Cardiac septum (tissue), 1 donor: ENCODE measurements at regions not wholly inside any gene's neighbourhood (a gene's known extent, or its start where the extent isn't known, plus 50 kb on each side); places are given as distances from the start of the nearest gene placed in this dataset.
"Not testable (repeated sequence)": the region's sequence is repeated elsewhere in the genome, so short reads cannot be mapped to it uniquely, and the experiment has no call there.

ENCODE experiments used
- DNase-seq: peaks from one replicate; pipeline ENCODE4 v3.0.0-alpha.2; 2020; ENCODE audit warnings: low spot score
- intact Hi-C: fragments of 100-400 bp; cut with DNase I; formaldehyde crosslinking; loops from one replicate; pipeline ENCODE4 v1.14.0; 2022
- donor health status: DM: no; HTN: no; CAD: no.

DNA sequence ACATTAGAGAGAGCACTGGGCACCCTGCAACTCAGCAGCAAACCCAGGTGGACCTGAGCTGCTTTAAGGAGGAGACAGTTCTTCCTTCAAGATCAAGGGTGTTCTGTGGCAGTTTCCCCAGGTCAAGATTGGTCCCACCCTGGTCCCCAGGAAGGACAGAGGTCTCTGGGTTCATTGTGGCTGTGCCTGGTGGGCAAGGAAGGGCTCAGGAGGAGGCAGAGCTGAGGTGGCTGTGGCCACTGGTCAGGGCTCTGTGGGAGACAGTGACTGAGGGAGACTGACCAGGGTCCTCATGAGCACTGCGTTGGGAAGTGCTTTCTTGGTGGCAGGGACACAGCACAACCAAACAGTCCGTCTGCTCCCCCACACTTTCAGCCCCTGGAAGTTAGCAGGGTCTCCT lies 141.3 kb downstream of the FCRL5 start:
- intact Hi-C loops: no loop called here
- peak; percentile 66 for DNase-seq

DNA sequence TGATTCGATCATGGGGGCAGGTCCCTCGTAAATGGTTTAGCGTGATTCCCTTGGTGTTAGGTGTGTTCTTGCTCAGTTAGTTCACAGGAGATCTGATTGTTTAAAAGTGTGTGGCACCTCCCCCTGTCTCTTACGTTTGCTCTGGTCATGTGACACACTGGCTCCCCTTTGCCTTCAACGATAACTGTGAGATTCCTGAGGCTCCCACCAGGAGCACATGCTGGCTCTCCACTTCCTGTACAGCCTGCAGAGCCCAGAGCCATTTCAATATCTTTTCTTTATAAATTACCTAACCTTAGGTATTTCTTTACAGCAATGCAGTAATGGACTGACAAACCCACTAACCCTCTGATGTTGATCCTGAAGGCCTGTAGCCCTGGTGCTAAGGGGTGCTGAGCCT lies 141.9 kb downstream of the FCRL5 start:
- intact Hi-C loops: no loop called here
- DNase-seq: no peak

DNA sequence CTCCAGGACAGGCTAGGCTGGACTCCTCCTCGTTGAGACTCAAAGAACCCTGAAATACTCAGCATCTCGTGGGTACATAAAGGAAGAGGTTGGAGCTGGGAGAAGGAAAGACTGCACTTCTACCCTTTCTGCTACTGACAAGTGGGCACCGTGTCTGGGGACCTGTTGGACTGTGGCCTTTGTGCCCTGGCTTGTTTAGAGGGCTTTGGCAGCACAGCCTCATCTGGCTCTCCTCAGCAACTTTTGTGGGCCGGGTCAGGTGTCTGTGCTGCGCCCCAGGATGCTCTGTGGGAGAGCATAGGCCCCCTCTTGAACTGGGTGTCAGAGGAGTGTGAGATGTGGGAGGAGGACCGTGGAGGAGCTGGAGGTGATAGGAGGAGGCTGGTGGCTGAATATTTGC lies 142.4 kb downstream of the FCRL5 start:
- DNase-seq: peak; percentile 71
- intact Hi-C loops: no loop called here

DNA sequence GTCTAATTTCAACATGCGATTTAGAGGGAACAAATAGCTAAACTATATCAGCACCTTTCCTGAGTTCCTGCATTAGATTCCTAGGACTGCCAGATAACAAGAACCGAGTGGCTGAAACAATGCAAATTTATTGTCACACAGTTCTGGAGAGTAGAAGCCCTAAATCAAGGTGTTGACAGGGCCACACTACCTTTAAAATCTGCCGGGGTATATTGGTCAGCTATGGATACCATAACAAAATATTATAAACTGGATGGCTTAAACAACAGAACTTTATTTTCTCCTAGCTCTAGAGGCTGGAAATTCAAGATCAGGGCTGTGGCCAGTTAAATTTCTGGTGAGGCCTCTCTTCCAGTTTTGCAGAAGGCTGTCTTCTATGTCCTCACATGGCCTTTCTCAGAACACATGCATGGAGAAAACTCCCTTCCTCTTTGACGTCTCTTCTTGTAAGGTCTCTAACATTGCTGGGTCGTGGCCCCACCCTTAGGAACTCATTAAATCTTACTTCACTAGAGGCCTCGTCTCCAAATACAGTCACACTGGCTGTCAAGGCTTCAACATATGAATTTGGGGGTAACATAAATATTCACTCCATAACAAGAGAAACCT lies 144.3 kb downstream of the FCRL5 start:
- DNase-seq: no peak
- intact Hi-C loops: no loop called here

DNA sequence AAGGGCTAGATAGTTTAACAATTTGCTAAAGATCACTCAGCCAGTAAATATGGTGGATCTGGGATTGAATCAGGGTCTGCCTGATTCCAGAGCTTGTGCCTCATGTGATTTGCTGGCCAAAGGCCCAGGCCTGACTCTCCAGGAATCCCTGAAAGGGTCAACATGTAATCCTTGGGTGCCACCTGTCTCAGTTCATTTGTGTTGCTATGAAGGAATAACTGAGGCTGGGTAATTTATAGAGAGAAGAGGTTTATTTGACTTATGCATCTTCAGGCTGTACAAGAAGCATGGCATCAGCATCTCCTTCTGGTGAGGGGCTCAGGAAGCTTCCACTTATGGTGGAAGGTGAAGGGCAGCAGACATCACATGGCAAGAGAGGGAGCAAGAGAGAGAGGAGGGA lies 144.9 kb downstream of the FCRL5 start:
- no peak for DNase-seq
- intact Hi-C loops: no loop called here

DNA sequence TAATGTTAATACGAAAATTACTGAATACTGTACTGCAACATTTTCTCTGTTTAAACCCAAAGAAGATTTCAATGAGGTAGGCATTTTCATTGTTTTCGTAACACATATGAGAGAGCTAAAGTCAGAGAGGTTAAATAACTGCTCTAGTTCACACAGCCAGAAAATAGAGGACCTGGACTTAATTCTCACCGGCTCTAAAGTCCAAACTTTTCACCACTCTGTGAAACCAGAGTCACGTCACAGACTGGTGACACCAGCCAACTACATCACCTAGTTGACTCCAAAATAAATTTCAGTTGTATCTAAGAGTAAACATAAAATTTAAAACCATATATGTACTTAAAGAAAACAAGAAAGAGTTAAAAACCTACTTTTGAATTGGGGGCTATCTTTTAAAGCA lies 146.7 kb downstream of the FCRL5 start:
- no peak for DNase-seq
- intact Hi-C loops: no loop called here

DNA sequence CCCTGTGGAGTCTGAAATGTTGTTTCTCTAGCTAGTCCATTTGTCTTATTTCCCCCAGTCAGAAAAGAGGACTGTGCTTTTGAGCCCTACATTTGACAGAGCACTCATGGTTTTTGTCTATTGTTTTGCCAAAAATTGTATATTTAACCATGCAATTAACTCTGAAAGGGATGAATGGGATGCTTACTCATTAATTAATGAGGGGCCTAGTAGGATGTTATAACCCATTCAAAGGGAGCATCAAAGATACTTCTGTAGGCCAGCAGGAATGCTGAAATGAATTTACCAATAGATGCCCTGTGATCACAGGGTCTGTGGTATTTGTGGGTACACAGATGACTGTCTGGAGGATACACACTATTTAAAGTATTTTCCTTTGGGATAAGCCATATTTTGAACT lies 147.7 kb downstream of the FCRL5 start:
- DNase-seq: no peak
- intact Hi-C loops: no loop called here

DNA sequence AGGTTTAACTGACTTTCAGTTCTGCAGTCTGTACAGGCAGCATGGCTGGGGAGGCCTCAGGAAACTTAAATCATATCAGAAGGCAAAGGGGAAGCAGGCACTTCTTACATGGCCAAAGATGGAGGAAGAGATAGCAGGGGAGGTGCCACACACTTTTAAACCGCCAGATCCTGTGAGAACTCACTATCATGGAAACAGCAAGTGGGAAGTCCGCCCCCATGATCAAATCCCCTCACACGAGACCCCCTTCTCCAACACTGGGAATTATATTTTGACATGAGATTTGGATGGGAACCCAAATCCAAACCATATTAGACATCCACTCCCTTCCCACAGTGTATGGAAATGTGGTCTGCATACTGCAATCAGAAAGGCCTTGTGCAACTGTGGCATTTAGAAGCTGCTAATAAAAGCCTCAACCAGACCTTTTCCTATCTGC lies 148.2 kb downstream of the FCRL5 start:
- peak; percentile 57 for DNase-seq

DNA sequence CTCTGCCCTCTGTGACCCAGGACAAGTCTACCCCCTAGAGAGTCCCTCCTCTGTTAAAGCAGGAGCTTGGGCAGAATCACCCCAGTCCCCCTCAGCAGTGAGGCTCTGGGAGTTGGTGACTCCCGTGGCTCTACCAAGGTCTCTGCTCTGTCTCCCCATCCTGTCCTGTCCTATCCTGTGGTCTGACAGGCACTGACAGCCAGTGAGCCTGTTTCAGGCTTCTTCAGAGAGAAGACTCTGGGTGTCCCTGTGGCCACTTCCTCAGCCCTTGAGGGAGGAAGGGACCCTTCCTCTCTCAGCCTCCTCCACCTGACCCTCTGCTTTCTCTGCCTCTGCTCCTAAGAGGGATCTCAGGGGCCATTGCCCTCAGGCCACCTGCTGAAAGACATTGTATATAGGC lies 148.7 kb downstream of the FCRL5 start:
- intact Hi-C loops: no loop called here
- peak; percentile 31 for DNase-seq

More for the DNA sequence above, 148.2 kb downstream of the FCRL5 start:
- intact Hi-C loops: no loop called here

DNA sequence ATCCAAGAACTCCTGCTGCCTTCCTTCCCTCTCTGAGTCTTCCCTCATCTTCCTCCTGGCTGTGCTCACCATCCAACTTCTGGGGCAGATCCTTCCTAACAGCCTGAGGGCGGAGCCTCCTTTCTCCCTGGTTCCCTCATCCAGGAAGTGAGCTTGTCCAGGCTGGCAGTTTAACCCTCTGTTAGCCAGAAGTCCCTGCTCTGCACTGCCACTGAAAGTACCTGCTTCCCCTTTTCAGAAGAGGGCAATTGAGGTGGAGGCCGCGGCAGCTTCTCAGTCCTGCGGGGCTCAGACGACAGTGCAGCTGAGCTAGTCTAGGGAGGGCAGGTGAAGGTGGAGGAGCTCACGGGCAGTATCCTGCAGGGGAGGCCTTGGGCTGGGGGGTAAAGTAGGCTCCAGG lies 149.1 kb downstream of the FCRL5 start:
- intact Hi-C loops: no loop called here
- DNase-seq: peak; percentile 46

DNA sequence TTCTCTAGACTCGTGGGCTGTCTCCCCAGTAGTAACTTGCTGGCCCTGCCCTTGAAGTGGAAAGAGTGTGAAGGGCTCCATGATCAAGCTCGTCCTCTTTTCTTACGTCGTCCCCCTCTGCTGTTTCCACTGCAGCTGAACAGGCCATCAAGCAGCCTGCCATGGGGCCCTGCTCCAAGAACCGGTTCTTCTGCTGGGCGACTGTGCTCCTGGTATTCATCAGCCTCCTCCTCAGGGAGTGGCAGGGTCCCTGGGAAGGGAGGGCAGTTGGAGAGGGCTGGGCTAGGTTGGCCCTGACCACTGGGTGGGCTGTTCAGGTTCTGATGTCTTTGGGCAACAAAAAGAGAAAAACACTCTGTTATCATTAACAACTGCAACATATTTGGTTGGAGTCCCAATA lies 151.5 kb downstream of the FCRL5 start:
- no peak for DNase-seq
- intact Hi-C loops: no loop called here

DNA sequence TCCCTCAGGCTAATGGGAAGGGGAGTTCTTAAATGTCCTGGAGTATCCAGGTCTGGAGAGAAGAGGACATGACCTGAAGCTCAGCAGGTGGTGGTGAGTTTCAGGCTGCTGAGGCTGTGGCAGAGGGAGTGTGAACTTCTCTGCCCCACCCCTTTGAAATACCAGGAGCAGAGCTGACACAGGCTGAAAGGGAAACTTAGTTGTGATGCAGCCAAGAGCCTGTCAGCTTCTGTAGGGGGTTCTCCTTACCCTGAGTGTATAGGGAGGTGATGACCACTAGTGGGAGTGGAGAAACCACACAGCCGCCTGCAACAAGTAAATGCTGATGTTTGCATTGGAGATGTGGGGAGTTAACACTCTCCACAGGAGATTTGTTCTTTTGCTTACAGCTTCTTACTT lies 152.3 kb downstream of the FCRL5 start:
- intact Hi-C loops: no loop called here
- DNase-seq: no peak

DNA sequence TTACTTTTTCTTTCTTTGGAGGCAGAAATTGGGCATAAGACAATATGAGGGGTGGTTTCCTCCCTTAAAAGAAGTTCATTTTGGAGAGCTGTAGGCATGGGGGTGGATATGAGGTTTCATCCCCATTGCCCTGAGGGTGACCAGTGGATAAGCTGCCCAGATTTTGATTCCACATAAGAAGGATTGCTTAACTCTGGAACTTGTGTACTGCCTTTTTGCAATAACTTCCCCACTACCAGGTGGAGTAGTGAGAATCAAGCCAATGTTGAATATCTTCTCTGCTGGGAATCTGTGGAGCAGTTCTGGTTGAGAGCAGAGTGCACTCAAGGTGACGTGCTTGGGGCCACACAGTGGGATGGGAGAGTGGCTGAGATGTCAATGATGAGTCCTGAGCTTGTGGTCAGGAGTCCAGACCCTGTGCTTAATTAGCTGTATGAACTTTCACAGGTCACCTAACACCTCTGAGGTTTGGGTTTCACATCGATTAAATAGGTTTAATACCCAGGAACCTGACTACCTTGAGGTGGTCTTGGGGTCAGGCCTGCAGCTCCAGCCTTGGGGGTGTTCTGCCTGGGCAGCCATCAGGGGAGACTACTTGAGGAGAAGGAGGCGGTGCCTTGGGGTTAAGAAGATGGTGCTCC lies 152.9 kb downstream of the FCRL5 start:
- no peak for DNase-seq
- intact Hi-C loops: no loop called here

DNA sequence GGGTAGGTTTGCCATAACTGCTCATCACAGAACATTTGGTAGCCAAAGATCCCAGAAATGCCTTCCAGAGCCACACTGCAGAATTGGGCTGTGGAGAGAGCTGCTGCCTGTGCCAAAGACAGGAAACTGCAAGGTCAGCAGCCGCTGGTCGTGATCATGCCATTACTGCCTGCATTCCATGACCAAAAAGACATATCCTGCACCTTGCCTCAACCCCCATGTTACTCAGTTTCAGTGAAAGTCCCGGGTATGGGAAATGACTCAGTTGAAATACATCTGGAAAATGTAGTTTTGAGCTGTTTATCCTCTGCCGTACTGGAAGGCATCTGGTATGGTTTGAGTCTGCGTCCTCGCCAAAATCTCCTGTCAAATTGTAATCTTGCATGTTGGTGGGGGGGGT lies 161.7 kb downstream of the FCRL5 start:
- intact Hi-C loops: no loop called here
- no peak for DNase-seq

DNA sequence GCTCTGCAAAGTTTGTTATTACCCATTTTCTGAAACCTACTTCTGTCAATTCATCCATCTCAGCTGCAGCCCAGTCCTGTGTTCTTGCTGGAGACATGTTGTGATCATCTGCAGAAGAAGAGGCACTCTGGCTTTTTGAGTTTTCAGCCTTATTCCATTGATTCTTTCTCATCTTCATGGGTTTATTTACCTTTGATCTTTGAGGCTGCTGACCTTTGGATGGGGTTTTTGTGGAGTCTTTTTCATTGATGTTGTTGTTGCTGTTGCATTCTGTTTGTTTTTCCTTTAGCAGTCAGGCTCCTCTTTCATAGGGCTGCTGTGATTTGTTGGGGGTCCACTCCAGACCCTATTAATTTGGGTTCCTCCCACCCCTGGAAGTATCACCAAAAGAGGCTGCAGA lies 164.3 kb downstream of the FCRL5 start:
- no peak for DNase-seq
- intact Hi-C loops: no loop called here

DNA sequence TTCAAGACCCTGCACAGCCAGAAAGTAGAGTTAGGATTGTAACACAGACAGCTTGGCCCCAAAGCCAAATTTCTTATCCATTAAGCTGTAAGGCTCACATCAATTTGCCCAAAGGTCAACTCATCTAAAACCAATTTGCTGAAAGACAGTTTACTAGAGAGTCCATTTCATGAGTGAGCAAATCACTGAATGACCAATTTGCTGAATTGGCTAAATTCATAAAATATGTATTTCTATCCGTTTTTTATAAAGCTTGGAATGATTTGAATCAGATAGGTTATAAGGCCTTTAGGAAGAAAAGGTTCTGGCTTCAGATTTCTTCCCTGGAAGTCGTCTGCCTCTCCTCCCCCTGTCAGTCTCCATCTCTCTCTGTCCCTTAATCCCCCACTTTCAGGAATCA lies 168.1 kb downstream of the FCRL5 start:
- intact Hi-C loops: no loop called here
- no peak for DNase-seq

DNA sequence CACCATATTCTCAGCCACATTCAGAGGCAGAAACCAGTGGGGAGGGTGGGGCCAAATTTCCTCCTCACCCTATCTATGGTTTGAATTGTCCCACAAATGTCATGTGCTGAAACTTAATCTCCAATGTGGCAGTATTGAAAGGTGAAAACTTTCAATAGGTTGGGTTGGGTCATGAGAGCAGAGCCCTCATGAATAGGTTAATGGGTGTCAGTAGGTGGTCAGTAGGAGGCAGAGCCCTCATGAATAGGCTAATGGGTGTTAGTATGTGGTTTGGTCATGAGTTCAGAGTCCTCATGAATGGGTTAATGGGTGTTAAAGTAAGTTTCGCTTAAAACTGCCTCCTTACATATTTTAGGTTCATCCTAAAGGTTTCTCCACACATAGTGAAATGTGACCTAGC lies 170.0 kb downstream of the FCRL5 start:
- intact Hi-C loops: no loop called here
- no peak for DNase-seq

DNA sequence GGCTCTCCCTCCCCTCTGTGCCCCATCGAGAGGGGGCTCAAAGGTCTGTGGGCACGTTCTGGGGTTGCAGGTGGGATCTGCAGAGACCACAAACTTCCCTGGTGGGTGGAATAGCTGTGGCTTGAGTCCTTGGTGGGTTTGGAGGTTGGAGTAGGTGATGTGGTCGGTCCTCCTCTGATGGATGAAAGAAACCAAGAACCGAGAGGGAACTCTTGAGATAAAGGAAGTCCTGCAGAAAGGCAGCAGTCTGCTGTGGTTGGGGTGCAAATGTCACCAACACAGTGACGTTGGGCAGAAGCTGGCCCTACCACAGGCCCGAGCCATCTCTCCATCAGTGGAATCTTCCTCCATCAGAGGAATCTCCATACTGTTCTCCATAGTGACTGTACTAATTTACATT lies 171.8 kb downstream of the FCRL5 start:
- no peak for DNase-seq
- intact Hi-C loops: no loop called here

DNA sequence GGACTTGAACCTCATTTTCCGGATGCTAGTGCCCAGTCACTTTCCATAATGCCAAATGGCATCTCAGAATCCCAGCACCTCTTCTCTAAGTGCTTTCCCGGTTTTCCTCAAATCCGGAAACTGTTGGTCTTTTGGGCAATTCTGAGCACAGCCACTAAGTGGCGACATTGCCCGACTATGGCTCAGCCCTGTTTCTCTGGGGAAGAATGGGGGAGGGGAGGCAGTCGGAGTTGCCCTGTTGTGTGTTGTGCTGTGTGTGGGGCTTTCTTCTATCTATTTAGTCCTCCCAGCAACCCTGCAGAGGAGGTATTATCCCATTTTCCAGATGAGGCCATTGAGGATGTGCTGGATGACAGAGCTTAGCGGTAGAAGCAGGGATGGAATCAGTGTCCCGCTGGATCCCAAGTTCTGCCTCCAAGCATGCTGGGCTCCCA lies 175.0 kb downstream of the FCRL5 start:
- not testable (repeated sequence) for DNase-seq
- intact Hi-C loops: loop anchor here (5.0 kb wide), 1 partner anchor 110 kb away; no protein-coding TSS in a partner anchor

DNA sequence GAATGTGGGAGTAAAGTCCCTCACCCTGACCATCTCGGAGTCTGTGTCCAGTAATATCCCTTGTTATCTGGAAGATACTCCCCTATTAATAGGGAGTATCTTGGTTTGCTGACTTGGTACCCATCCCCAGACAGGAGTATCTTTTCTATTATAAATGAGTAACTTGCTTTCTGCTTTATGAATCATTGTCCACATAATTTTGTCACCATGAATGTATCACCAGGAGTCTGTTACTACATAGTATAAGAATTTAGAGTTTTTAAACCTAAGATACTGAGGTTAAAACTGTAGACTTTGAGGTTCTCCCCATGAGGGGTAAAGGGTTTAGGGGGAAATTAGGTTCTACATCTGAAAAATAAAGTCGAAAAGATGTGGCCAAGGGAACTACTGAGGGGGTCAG lies 175.6 kb downstream of the FCRL5 start:
- DNase-seq: no peak
- intact Hi-C loops: loop anchor here (5.0 kb wide), 1 partner anchor 111 kb away; no protein-coding TSS in a partner anchor

DNA sequence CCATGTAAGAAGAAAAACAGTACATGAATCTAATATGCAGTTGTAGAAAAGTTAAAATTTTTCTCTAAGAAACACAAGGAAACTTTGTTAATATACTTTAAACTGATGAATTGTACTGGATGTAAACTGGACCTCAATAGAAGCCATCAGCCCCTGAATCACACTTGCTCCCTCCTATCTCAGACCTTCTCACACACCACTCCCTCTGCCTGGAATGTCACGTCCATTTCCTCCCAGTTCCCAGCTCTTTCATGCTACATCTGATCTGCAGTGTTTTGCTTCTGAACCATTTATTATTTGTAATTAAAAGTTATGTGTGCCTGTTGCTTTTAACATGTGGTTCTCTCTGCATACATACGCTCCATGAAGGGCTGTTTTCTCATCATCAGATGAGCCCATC lies 180.0 kb downstream of the FCRL5 start:
- intact Hi-C loops, DNase-seq: not testable (repeated sequence)

DNA sequence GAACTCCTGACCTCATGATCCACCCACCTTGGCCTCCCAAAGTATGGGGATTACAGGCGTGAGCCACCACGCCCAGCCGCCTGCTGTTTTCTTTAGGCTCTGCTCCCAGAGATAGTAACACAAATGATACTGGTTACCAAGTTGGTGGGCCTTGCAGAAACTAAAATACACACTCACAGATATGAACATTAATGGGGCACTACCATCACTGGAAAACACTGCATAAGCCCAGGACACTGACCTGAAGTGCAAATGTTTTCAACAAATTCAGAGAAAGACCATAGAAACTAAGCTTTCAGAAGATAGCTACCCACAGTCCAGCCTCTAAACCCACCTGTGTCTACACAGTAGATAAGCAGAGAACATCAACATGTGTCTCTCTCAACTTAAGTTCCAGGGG lies 180.5 kb downstream of the FCRL5 start:
- intact Hi-C loops: no loop called here
- DNase-seq: no peak
